A673 (cell line): ENCODE measurements at regions not wholly inside any gene's neighbourhood (a gene's known extent, or its start where the extent isn't known, plus 50 kb on each side); places are given as distances from the start of the nearest gene placed in this dataset.

ENCODE experiments used
- EZH2 ChIP-seq: fragments of 200-600 bp; sonication (generic); IDR thresholded peaks from 2 replicates; pipeline ENCODE4 v1.6.1; 2017; ENCODE audit warnings: borderline replicate concordance, low read depth, mild to moderate bottlenecking, mixed read lengths, antibody characterized with exemption, low read length; ENCODE audit not compliant: poor library complexity, severe bottlenecking
- TF ChIP-seq, protein P1 (sequence below): fragments of 300-800, 200-600 bp; sonication (generic); conservative IDR thresholded peaks from 2 replicates; pipeline ENCODE4 v1.5.1; 2017; ENCODE audit warnings: low read depth, mild to moderate bottlenecking, antibody characterized with exemption, low read length, moderate library complexity, mixed read lengths

DNA sequence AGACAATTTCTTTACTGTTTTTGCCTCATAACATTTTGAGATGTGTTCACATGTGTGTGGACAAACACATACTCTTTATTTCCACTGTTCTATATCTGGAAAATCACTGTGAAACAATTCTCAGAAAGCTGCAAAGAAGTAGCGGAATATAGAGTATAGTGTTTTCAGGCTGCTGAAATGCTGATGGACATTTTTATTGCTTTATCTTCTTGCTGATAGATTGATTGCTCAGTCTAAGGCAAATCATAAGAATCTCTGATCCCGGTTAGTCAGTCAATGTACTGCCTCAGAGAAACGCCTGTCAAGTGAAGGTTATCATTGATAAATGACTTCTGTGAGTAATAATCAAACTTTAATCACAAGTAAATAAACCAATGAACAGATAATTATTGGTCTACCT, 364.9 kb upstream of the CTNND2 start:
- TF ChIP-seq, protein P1, sequence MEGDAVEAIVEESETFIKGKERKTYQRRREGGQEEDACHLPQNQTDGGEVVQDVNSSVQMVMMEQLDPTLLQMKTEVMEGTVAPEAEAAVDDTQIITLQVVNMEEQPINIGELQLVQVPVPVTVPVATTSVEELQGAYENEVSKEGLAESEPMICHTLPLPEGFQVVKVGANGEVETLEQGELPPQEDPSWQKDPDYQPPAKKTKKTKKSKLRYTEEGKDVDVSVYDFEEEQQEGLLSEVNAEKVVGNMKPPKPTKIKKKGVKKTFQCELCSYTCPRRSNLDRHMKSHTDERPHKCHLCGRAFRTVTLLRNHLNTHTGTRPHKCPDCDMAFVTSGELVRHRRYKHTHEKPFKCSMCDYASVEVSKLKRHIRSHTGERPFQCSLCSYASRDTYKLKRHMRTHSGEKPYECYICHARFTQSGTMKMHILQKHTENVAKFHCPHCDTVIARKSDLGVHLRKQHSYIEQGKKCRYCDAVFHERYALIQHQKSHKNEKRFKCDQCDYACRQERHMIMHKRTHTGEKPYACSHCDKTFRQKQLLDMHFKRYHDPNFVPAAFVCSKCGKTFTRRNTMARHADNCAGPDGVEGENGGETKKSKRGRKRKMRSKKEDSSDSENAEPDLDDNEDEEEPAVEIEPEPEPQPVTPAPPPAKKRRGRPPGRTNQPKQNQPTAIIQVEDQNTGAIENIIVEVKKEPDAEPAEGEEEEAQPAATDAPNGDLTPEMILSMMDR, result no peak
- no peak for TF ChIP-seq EZH2
